HEK293T (cell line): ENCODE measurements at regions not wholly inside any gene's neighbourhood (a gene's known extent, or its start where the extent isn't known, plus 50 kb on each side); places are given as distances from the start of the nearest gene placed in this dataset.

Experiments used
- BHLHE40 ChIP-seq: fragments of 450-650 bp; IDR thresholded peaks from 2 replicates; pipeline ENCODE4 v1.6.1; 2016; ENCODE audit warnings: mild to moderate bottlenecking, moderate library complexity, borderline replicate concordance
- CTBP1 ChIP-seq: fragments of 450-650 bp; IDR thresholded peaks from 2 replicates; pipeline ENCODE4 v1.6.1; 2016; ENCODE audit warnings: borderline replicate concordance
- ELF4 ChIP-seq: fragments of 450-650 bp; IDR thresholded peaks from 2 replicates; pipeline ENCODE4 v1.6.1; 2017; ENCODE audit warnings: antibody characterized with exemption
- FOXA1 ChIP-seq: fragments of 450-650 bp; IDR thresholded peaks from 2 replicates; pipeline ENCODE4 v1.6.1; 2016; ENCODE audit warnings: mild to moderate bottlenecking
- L3MBTL2 ChIP-seq: fragments of 450-650 bp; conservative IDR thresholded peaks from 2 replicates; pipeline ENCODE4 v1.6.1; 2016; ENCODE audit warnings: mild to moderate bottlenecking
- PKNOX1 ChIP-seq: fragments of 450-650 bp; IDR thresholded peaks from 2 replicates; pipeline ENCODE4 v1.6.1; 2016
- ZNF384 ChIP-seq: fragments of 450-650 bp; IDR thresholded peaks from 2 replicates; pipeline ENCODE4 v1.6.1; 2016

GRCh38 chr14:87325741-87326140 lies 667.2 kb downstream of the GALC start:
- TF ChIP-seq ZNF384 (no peak), CTBP1 (no peak), BHLHE40 (no peak), L3MBTL2 (no peak), ELF4 (no peak), PKNOX1 (no peak), FOXA1 (no peak)
